ENCODE measurements at regions not wholly inside any gene's neighbourhood (a gene's known extent, or its start where the extent isn't known, plus 50 kb on each side); places are given as distances from the start of the nearest gene placed in this dataset.
"Not testable (repeated sequence)": the region's sequence is repeated elsewhere in the genome, so short reads cannot be mapped to it uniquely, and the experiment has no call there.

- not testable (repeated sequence) for TF ChIP-seq CTCF (IDR thresholded peaks at IDR 0.05 in 4 of 5, conservative IDR thresholded peaks at IDR 0.05 in 1 of 5); POLR2A (IDR thresholded peaks at IDR 0.05)
Measured at GRCh38 chr4:30869387-30869786, 149.2 kb downstream of the PCDH7 start.
